HG03520 (cell line): ENCODE measurements at regions not wholly inside any gene's neighbourhood (a gene's known extent, or its start where the extent isn't known, plus 50 kb on each side); places are given as distances from the start of the nearest gene placed in this dataset.

Experiments
- ATAC-seq: cut with Tn5 transposase; IDR thresholded peaks from one replicate; pipeline ENCODE4 v1.9.1; 2021; ENCODE audit warnings: mild to moderate bottlenecking, moderate library complexity; ENCODE audit not compliant: unreplicated experiment

- no peak for ATAC-seq
Measured at GRCh38 chr20:40103420-40103819, 585.6 kb downstream of the MAFB start.

DNA sequence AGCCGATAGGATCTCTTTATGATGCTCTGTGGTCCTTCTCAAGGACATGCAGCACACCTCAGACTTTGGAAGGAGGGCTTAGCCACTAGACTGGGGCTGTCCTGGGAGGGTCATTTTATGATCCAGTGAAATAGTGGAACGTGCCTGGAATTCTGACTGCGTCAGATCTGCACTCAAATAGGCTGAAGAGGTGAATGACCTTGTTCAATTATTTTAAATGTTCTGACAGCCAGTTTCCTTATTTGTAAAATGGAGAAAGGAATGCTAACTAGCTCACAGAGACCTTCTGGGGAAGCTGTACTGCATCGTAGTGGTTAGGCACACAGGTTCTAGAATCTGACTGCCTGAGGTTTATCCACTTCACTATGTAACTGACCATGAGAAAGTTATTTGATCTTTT lies 587.5 kb downstream of the MAFB start:
- ATAC-seq: no peak

GRCh38 chr20:40100261-40100660 lies 588.8 kb downstream of the MAFB start:
- ATAC-seq: no peak

DNA sequence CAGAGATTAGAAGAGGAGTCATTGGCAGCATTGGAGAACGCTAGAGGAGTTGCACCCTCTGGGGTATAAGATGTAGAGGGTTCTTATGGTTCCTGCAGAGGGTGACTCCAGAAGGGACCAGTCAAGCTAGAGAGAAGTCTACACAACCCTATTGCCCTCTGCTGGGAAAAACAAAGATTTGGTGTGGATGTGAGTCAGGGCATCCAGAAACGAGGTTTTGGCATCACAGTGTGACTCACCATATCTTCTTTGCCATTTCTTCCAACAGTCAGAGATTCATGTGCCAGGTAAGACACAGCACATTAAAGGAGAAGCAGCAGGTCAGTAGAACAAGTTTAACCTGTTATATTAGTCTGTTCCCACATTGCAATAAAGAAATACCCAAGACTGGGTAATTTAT lies 598.8 kb downstream of the MAFB start:
- ATAC-seq: no peak

DNA sequence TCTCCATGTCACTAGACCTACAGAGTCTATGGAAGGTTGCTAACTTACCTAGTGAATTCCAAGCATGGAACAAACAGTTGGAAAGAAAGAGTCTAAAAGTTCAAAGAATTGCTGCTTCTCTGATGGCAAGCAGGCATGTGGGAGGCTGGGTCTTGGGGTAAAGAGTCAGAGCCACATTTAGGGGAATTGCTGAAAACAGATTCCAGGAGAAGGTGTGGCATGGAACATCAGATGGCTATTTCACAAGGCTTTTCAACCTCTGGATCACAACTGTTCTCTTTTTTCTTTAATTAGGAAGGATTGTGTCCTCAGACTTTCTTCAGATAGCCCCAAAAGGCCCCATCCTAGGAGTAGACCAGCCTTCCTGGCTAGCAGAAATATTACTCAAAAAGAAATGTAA lies 601.5 kb downstream of the MAFB start:
- no peak for ATAC-seq

DNA sequence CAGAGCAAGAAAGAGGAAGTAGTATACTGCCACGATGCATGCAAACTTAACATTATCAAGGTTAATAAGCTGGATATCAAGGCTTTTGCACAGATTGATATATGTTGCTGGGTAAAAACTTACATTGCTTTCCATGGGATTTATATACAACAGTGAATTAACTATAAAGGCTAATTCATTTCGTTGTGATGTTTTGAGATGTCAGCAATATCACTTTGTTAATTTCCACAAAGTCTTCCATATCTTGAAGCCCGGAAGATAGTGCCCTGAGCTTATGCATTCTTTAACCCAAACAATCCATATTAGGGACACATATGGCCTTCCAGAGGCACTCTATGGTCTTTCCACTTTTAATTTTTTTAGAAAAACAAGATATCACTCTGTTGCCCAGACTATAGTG lies 603.5 kb downstream of the MAFB start:
- no peak for ATAC-seq

GRCh38 chr20:40082436-40082835 lies 606.6 kb downstream of the MAFB start:
- ATAC-seq: no peak

GRCh38 chr20:40081653-40082052 lies 607.4 kb downstream of the MAFB start:
- ATAC-seq: no peak

- ATAC-seq: no peak
Measured at GRCh38 chr20:40080041-40080652, 608.9 kb downstream of the MAFB start.

DNA sequence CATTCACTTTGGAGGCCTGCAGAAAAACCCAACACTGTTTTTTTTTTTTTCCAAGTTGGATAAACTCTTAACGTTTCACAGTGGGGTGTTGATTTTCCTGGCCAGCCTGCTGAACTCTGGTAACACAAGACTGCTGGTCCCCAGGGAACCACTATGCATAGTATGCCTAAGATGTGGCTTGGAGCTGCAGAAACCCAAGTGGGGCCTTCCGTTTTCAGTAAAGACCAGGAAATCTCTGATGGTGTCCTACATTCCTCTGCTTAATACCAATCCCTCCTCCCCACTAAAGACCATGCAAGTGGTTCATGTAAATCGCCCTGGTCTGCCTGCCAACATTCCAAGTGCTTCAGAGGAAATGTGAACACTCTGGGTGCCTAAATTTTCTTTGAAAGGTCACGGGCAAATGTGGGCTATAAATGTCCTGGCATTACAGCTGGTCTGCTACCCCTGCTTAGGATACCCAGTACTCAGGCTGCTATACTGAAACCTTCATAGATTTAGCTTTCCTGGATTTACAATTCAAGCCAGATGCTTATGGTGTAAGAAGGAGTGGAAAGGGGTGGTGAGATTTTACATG lies 615.4 kb downstream of the MAFB start:
- ATAC-seq: no peak

DNA sequence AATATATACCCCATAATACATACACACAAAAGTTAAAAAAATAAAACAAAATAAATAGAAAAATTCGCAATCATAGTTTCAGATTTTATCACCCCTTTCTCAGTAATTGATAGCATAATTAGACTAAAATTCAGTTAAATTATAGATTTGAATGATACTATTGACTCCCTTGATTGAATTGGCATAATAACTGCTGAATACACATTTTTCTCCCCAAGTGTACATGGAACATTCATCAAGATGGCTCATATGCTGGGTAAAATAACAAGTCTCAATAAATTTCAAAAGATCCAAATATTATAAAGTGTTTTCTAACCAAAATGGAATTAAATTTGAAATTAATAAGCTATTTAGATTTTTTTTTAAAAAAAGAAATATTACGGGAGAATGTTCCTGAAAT lies 616.1 kb downstream of the MAFB start:
- ATAC-seq: no peak

GRCh38 chr20:40056171-40056570 lies 632.9 kb downstream of the MAFB start:
- ATAC-seq: no peak

GRCh38 chr20:40055711-40056110 lies 633.3 kb downstream of the MAFB start:
- no peak for ATAC-seq

- ATAC-seq: no peak
Measured at GRCh38 chr20:40054311-40054710, 634.7 kb downstream of the MAFB start.

DNA sequence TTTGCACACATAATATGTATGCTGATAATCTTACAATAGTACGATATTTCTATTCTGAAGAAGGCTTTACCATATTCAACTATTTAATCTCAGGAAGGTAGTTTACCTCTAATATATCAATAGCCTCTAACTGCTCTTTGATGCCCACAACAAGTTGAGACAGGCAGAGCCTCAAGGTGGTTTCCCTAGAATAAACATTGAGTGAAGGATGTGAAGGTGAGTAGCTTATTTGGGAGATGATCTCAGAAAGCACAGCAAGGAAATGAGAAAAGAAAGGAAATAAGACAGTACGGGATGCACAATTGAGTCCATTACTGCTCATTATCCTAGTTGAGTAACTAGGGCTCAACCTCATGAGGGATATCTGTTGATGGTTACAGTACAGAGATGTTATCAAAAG lies 638.4 kb downstream of the MAFB start:
- no peak for ATAC-seq

GRCh38 chr20:40049854-40050253 lies 639.2 kb downstream of the MAFB start:
- ATAC-seq: no peak

- no peak for ATAC-seq
Measured at GRCh38 chr20:40046703-40047102, 642.3 kb downstream of the MAFB start.

GRCh38 chr20:40037511-40037910 lies 651.5 kb downstream of the MAFB start:
- ATAC-seq: no peak

- no peak for ATAC-seq
Measured at GRCh38 chr20:40029589-40029988, 659.4 kb downstream of the MAFB start.

DNA sequence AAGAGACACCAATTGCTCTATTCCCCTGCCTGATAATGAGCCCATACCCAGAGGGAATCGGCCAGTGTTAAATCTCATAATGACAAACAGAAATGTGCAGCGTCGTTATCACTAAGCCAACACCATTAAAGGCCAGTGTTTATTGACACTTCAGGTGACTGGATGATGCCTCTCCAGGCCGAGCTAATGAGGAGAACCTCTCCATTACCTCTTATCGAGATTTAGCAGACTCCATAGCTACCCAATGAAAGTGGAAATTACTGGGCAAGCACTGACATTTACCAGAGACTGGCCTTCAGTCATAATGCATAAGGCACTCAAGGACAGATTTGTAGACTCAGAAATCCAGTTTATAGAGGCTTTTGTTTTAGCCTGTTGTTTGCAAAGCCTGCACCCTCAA lies 669.5 kb downstream of the MAFB start:
- no peak for ATAC-seq

GRCh38 chr20:40017765-40018164 lies 671.3 kb downstream of the MAFB start:
- no peak for ATAC-seq

DNA sequence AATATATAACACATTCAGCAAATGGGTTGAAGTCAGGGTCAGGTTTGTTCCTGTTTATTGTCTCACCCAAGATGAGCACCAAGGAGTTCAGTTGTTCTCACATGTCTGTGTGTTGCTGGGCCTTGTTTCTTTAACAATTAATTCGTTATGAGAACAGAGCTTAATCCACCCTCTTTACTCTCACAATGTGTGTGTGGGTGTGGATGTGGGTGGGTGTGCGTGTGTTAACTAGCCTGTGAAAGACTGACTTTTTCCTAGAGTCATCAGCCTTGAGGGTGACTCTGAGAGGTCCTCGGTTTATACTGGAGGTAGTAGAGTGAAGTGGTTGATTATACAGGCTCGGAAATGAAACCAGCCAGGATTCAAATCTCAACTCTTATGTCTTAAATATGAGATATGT lies 672.1 kb downstream of the MAFB start:
- ATAC-seq: no peak

GRCh38 chr20:40016392-40016791 lies 672.6 kb downstream of the MAFB start:
- no peak for ATAC-seq
